Vagina (tissue), 2 donors: ENCODE measurements at regions not wholly inside any gene's neighbourhood (a gene's known extent, or its start where the extent isn't known, plus 50 kb on each side); places are given as distances from the start of the nearest gene placed in this dataset.

Source experiments
- CTCF ChIP-seq, 3 experiments: fragments of 450-650 bp in 2 of 3; fragments of 200-600 bp in 1 of 3; sonication (generic) in 1 of 3; IDR thresholded peaks; one replicate each; pipeline ENCODE4 v1.5.1; 2017 to 2019; ENCODE audit warnings: antibody characterized with exemption in 3 of 3, mild to moderate bottlenecking in 2 of 3, moderate library complexity in 2 of 3
- POLR2A ChIP-seq, 2 donors: fragments of 450-650 bp; IDR thresholded peaks; one replicate each; pipeline ENCODE4 v1.6.1; 2017; ENCODE audit warnings: antibody characterized with exemption in 2 of 2, mild to moderate bottlenecking in 2 of 2, moderate library complexity in 2 of 2

- no peak for TF ChIP-seq POLR2A (IDR thresholded peaks at IDR 0.05)
- TF ChIP-seq CTCF (IDR thresholded peaks at IDR 0.05) = no peak
Measured at GRCh38 chr1:229013981-229014380, 256.9 kb upstream of the RAB4A start.
